ENCODE measurements at regions not wholly inside any gene's neighbourhood (a gene's known extent, or its start where the extent isn't known, plus 50 kb on each side); places are given as distances from the start of the nearest gene placed in this dataset.
A peak's percentile ranks its signal among the peaks of the same experiment; 100 is the strongest.

- no peak for DNase-seq (ENCODE audit: low read depth, low spot score)
Observed at GRCh38 chr18:30352551-30353168, 689.9 kb downstream of the DSC3 start.

GRCh38 chr18:30350263-30350662 lies 692.3 kb downstream of the DSC3 start:
- no peak for DNase-seq (ENCODE audit: low read depth, low spot score)

GRCh38 chr18:30343090-30343489 lies 699.5 kb downstream of the DSC3 start:
- no peak for DNase-seq (ENCODE audit: low read depth, low spot score)

- no peak for DNase-seq (ENCODE audit: low read depth, low spot score)
Observed at GRCh38 chr18:30342675-30343074, 699.9 kb downstream of the DSC3 start.

- no peak for DNase-seq (ENCODE audit: low read depth, low spot score)
Observed at GRCh38 chr18:30334781-30335180, 707.8 kb downstream of the DSC3 start.

GRCh38 chr18:30333310-30333709 lies 709.2 kb downstream of the DSC3 start:
- no peak for DNase-seq (ENCODE audit: low read depth, low spot score)

GRCh38 chr18:30328839-30329238 lies 713.7 kb downstream of the DSC3 start:
- DNase-seq (ENCODE audit: low read depth, low spot score), result no peak

- DNase-seq (ENCODE audit: low read depth, low spot score), result no peak
Observed at GRCh38 chr18:30302181-30302580, 740.4 kb downstream of the DSC3 start.

- no peak for DNase-seq (ENCODE audit: low read depth, low spot score)
Observed at GRCh38 chr18:30298769-30299168, 743.8 kb downstream of the DSC3 start.

- no peak for DNase-seq (ENCODE audit: low read depth, low spot score)
Observed at GRCh38 chr18:30288662-30289414, 753.7 kb downstream of the DSC3 start.

- DNase-seq (ENCODE audit: low read depth, low spot score), result peak; percentile 9
Observed at GRCh38 chr18:30280861-30281470, 761.6 kb downstream of the DSC3 start.

- no peak for DNase-seq (ENCODE audit: low read depth, low spot score)
Observed at GRCh38 chr18:30280186-30280585, 762.4 kb downstream of the DSC3 start.

GRCh38 chr18:30277676-30278075 lies 764.9 kb downstream of the DSC3 start:
- no peak for DNase-seq (ENCODE audit: low read depth, low spot score)

- DNase-seq (ENCODE audit: low read depth, low spot score), result peak; percentile 6
Observed at GRCh38 chr18:30271716-30272115, 770.8 kb downstream of the DSC3 start.

GRCh38 chr18:30265190-30265589 lies 777.4 kb downstream of the DSC3 start:
- DNase-seq (ENCODE audit: low read depth, low spot score), result no peak

- no peak for DNase-seq (ENCODE audit: low read depth, low spot score)
Observed at GRCh38 chr18:30254331-30254730, 788.2 kb downstream of the DSC3 start.

GRCh38 chr18:30248056-30248455 lies 794.5 kb downstream of the DSC3 start:
- DNase-seq (ENCODE audit: low read depth, low spot score), result no peak

- no peak for DNase-seq (ENCODE audit: low read depth, low spot score)
Observed at GRCh38 chr18:30245766-30246455, 796.6 kb downstream of the DSC3 start.

- DNase-seq (ENCODE audit: low read depth, low spot score), result no peak
Observed at GRCh38 chr18:30234755-30235154, 807.8 kb downstream of the DSC3 start.

- DNase-seq (ENCODE audit: low read depth, low spot score), result no peak
Observed at GRCh38 chr18:30211112-30211511, 831.4 kb downstream of the DSC3 start.

- no peak for DNase-seq (ENCODE audit: low read depth, low spot score)
Observed at GRCh38 chr18:30208546-30208945, 834.0 kb downstream of the DSC3 start.

GRCh38 chr18:30192216-30192615 lies 850.3 kb downstream of the DSC3 start:
- peak; percentile 4 for DNase-seq (ENCODE audit: low read depth, low spot score)
